LNCAP (cell line): ENCODE measurements at regions not wholly inside any gene's neighbourhood (a gene's known extent, or its start where the extent isn't known, plus 50 kb on each side); places are given as distances from the start of the nearest gene placed in this dataset.

Experiments
- CTCF ChIP-seq: fragments of 450-650 bp; IDR thresholded peaks from 2 replicates; pipeline ENCODE4 v1.5.1; 2017; ENCODE audit warnings: mild to moderate bottlenecking

GRCh38 chr9:18017136-18017535, 438.3 kb downstream of the SH3GL2 start:
- TF ChIP-seq CTCF: 0 out of 2 replicates have a peak, but pooled peaks have one; percentile 6

- no peak for TF ChIP-seq CTCF
Measured at GRCh38 chr9:18018221-18018620, 439.4 kb downstream of the SH3GL2 start.

- no peak for TF ChIP-seq CTCF
Measured at GRCh38 chr9:18018661-18019060, 439.8 kb downstream of the SH3GL2 start.

- no peak for TF ChIP-seq CTCF
Measured at GRCh38 chr9:18020121-18020745, 441.4 kb downstream of the SH3GL2 start.

- TF ChIP-seq CTCF: no peak
Measured at GRCh38 chr9:18022642-18023041, 443.8 kb downstream of the SH3GL2 start.

GRCh38 chr9:18023332-18023731, 444.5 kb downstream of the SH3GL2 start:
- TF ChIP-seq CTCF: no peak

GRCh38 chr9:18032636-18033035, 441.3 kb upstream of the ADAMTSL1 start:
- no peak for TF ChIP-seq CTCF
